Mesenchymal stem cell (in vitro differentiated cells and primary cell): ENCODE measurements at regions not wholly inside any gene's neighbourhood (a gene's known extent, or its start where the extent isn't known, plus 50 kb on each side); places are given as distances from the start of the nearest gene placed in this dataset.

Source experiments
- DNase-seq: peaks from one replicate; pipeline ENCODE4 v3.0.0-alpha.2; 2013
- H2AFZ ChIP-seq: one replicate; pipeline ENCODE4 v1.6.1; 2013; ENCODE audit warnings: low read depth, mild to moderate bottlenecking, control low read depth, inconsistent platforms, low read length, moderate library complexity
- H2AK5ac ChIP-seq: 2 replicates; pipeline ENCODE4 v1.6.1; 2013; ENCODE audit warnings: low read length, moderate library complexity, mild to moderate bottlenecking, inconsistent platforms; ENCODE audit not compliant: severe bottlenecking
- H2BK120ac ChIP-seq: one replicate; pipeline ENCODE4 v1.6.1; 2013; ENCODE audit warnings: low read depth, mild to moderate bottlenecking, inconsistent platforms, low read length, moderate library complexity
- H2BK12ac ChIP-seq, 2 experiments: one replicate each; pipeline ENCODE4 v1.6.1; 2013; ENCODE audit warnings: inconsistent platforms in 2 of 2, low read length in 2 of 2, mild to moderate bottlenecking in 2 of 2, moderate library complexity in 2 of 2, control low read depth in 1 of 2
- H2BK15ac ChIP-seq: one replicate; pipeline ENCODE4 v1.6.1; 2013; ENCODE audit warnings: mild to moderate bottlenecking, low read depth, inconsistent platforms; ENCODE audit not compliant: poor library complexity, severe bottlenecking
- H2BK5ac ChIP-seq: 2 replicates; pipeline ENCODE4 v1.6.1; 2013; ENCODE audit warnings: low read depth, mild to moderate bottlenecking, low read length, control low read depth, inconsistent platforms; ENCODE audit not compliant: poor library complexity, severe bottlenecking
- H3K14ac ChIP-seq, 2 experiments: one replicate each; pipeline ENCODE4 v1.6.1; 2013; ENCODE audit warnings: inconsistent platforms in 2 of 2, low read length in 2 of 2, control low read depth in 1 of 2, mild to moderate bottlenecking in 1 of 2, moderate library complexity in 1 of 2
- H3K18ac ChIP-seq, 2 experiments: one replicate each; pipeline ENCODE4 v1.6.1; 2013; ENCODE audit warnings: inconsistent platforms in 2 of 2, low read length in 2 of 2, control low read depth in 1 of 2, low read depth in 1 of 2, mild to moderate bottlenecking in 1 of 2
- H3K23ac ChIP-seq, 2 experiments: one replicate each; pipeline ENCODE4 v1.6.1; 2013; ENCODE audit warnings: inconsistent platforms in 2 of 2, low read length in 2 of 2, mild to moderate bottlenecking in 2 of 2, moderate library complexity in 2 of 2, control low read depth in 1 of 2
- H3K27ac ChIP-seq: 2 replicates; pipeline ENCODE4 v1.5.1; 2013; ENCODE audit warnings: mild to moderate bottlenecking, moderate library complexity, low read length, control low read depth, inconsistent platforms; ENCODE audit not compliant: poor library complexity, severe bottlenecking
- H3K27me3 ChIP-seq, 2 experiments: 2 replicates each; pipeline versions ENCODE4 v1.6.1 to v1.7.0; 2013; ENCODE audit warnings: low read length in 2 of 2, mild to moderate bottlenecking in 2 of 2, moderate library complexity in 2 of 2, control low read depth in 1 of 2, inconsistent platforms in 1 of 2; ENCODE audit not compliant: control insufficient read depth in 1 of 2, insufficient read depth in 1 of 2
- H3K36me3 ChIP-seq, 2 experiments: 2 replicates each; pipeline versions ENCODE4 v1.6.1 to v1.7.0; 2013; ENCODE audit warnings: low read length in 2 of 2, control low read depth in 1 of 2, inconsistent platforms in 1 of 2, low read depth in 1 of 2, mild to moderate bottlenecking in 1 of 2; ENCODE audit not compliant: insufficient read depth in 2 of 2, control insufficient read depth in 1 of 2
- H3K4ac ChIP-seq, 2 experiments: one replicate each; pipeline ENCODE4 v1.6.1; 2013; ENCODE audit warnings: inconsistent platforms in 2 of 2, low read length in 2 of 2, mild to moderate bottlenecking in 2 of 2, moderate library complexity in 2 of 2, control low read depth in 1 of 2, low read depth in 1 of 2
- H3K4me1 ChIP-seq: 2 replicates; pipeline ENCODE4 v1.6.1; 2013; ENCODE audit warnings: low read depth, low read length, control low read depth; ENCODE audit not compliant: control insufficient read depth, insufficient read depth
- H3K4me2 ChIP-seq: 2 replicates; pipeline ENCODE4 v1.6.1; 2013; ENCODE audit warnings: low read length, mild to moderate bottlenecking, inconsistent platforms; ENCODE audit not compliant: poor library complexity, severe bottlenecking
- H3K4me3 ChIP-seq, 2 experiments: 2 replicates each; pipeline versions ENCODE4 v1.5.1 to v1.7.0; 2013; ENCODE audit warnings: low read length in 2 of 2, mild to moderate bottlenecking in 2 of 2, control low read depth in 1 of 2, low read depth in 1 of 2; ENCODE audit not compliant: insufficient read depth in 1 of 2
- H3K79me1 ChIP-seq: replicated peaks from 2 replicates; pipeline ENCODE4 v1.6.1; 2013; ENCODE audit warnings: mild to moderate bottlenecking, control low read depth, low read length, inconsistent platforms; ENCODE audit not compliant: poor library complexity, severe bottlenecking
- H3K9ac ChIP-seq: 2 replicates; pipeline ENCODE4 v1.7.0; 2013; ENCODE audit warnings: mild to moderate bottlenecking, low read length, moderate library complexity
- H3K9me3 ChIP-seq: 2 replicates; pipeline ENCODE4 v1.7.0; 2013; ENCODE audit warnings: mild to moderate bottlenecking, low read length; ENCODE audit not compliant: control insufficient read depth
- H4K8ac ChIP-seq: one replicate; pipeline ENCODE4 v1.6.1; 2013; ENCODE audit warnings: inconsistent platforms, mild to moderate bottlenecking, low read length, moderate library complexity
- H4K91ac ChIP-seq: one replicate; pipeline ENCODE4 v1.6.1; 2013; ENCODE audit warnings: mild to moderate bottlenecking, low read length, inconsistent platforms
- WGBS: methylation state at CpG from one replicate; pipeline ENCODE4 v1.1.7; 2013; ENCODE audit warnings: mixed read lengths; 5-methylcytosine and 5-hydroxymethylcytosine counted together

DNA sequence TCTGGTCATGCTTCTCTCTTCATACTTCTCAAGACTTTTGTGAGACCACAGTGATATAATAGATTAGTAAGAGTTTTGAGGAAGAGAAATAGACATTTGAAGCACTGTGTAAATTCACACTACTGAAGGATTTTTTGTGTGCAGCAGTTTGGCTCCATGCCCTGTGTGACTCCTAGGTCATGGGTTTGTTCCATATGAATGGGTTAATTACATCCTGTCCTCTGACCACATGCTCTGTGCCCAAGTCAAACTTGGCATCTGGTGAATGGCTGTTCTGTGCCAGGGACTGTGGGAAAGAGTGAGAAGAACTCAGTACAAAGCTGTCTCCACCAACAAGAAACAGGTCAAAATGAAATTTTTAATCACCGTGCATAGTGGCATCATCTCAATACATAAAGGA is 304.0 kb downstream of the LNPK start:
- Histone ChIP-seq H3K4me2 (no peak overlapping the region), H2BK12ac (no peak overlapping the region), H4K8ac (no peak overlapping the region), H3K4ac (no peak overlapping the region), H2BK120ac (no peak overlapping the region), H3K9me3 (no peaks in the 10 kb centered on the region), H3K79me1 (no peaks in the 10 kb centered on the region), H3K4me1 (no peaks in the 10 kb centered on the region), H2AFZ (no peak overlapping the region), H3K27me3 (peaks cover 3 to 6% of the 10 kb centered on the region in 2 experiments), H3K9ac (no peak overlapping the region), H3K4me3 (no peak overlapping the region), H2AK5ac (no peak overlapping the region), H3K36me3 (no peaks in the 10 kb centered on the region), H3K23ac (no peak overlapping the region), H3K27ac (no peak overlapping the region), H3K18ac (no peak overlapping the region), H2BK15ac (no peak overlapping the region), H4K91ac (no peak overlapping the region), H2BK5ac (no peak overlapping the region), H3K14ac (no peak overlapping the region)
- no CpG with 5 or more reads among the region's 1 CpG for WGBS
- DNase-seq: no peak

DNA sequence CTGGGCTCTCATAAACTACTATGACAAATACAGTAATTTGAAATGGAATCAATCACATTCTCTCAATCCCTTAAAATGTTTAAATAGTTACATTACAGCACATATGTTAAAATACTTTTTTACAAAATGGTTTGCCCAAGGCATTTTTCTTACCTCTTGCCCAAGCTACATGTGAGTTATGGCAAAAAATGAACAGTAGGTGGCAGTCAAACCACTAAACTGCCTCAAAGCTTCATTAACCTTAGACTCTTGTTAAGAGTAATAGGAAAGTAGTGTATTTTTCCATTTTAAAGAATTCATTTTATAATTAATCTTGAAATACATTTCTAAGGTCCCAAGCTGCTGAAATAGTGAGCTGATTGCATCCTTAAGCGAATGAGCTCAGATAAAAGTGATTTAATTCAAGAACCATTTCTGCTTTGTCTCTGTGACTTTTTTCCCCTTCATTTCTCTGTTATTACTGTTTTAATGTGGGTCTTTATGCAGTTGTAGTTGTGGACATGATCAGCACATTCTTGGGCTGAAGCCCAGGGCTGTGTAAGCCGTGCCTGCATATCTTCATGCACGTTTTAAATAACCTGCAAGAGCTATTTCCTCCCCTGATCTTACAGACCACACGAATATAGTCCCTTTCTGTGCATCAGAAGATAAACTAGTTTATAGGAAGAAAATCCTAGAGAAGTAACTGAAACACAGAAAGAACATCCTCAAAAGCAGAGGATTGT is 311.8 kb downstream of the LNPK start:
- Histone ChIP-seq H2BK15ac (no peak overlapping the region), H2BK5ac (no peak overlapping the region), H3K14ac (no peak overlapping the region), H3K4ac (no peak overlapping the region), H3K36me3 (no peaks in the 10 kb centered on the region), H4K8ac (no peak overlapping the region), H2AFZ (no peak overlapping the region), H2BK12ac (no peak overlapping the region), H3K9ac (no peak overlapping the region), H2AK5ac (no peak overlapping the region), H3K9me3 (no peaks in the 10 kb centered on the region), H3K23ac (no peak overlapping the region), H3K27ac (no peak overlapping the region), H3K18ac (no peak overlapping the region), H3K4me1 (no peaks in the 10 kb centered on the region), H3K79me1 (no peaks in the 10 kb centered on the region), H3K27me3 (peaks cover 12 to 13% of the 10 kb centered on the region in 2 experiments), H2BK120ac (no peak overlapping the region), H4K91ac (no peak overlapping the region), H3K4me3 (no peak overlapping the region), H3K4me2 (no peak overlapping the region)
- WGBS: no CpG with 5 or more reads among the region's 4 CpGs
- DNase-seq: peak; percentile 68

DNA sequence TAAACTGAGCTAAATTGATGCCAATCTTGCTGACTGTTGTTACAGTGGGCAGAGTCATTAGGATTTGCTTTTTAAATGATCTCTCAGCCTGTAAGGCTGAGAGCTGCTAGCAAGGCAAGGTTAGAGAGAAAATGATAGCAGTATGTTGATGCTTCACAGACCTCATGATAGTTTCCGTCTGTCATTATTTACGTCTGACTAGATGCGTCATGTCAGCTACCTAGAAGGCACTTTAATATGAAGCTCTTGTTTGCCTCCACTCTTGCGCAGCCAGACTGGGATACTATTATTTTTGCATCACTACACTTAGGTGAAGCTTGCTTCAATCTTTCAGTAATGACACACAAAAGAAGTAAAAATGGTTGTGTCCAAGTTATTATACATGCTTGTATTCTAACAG is 313.8 kb downstream of the LNPK start:
- Histone ChIP-seq H2BK120ac (no peak overlapping the region), H3K4me3 (no peak overlapping the region), H4K91ac (no peak overlapping the region), H4K8ac (no peak overlapping the region), H3K23ac (no peak overlapping the region), H2AK5ac (no peak overlapping the region), H3K9ac (no peak overlapping the region), H3K79me1 (no peaks in the 10 kb centered on the region), H3K27ac (no peak overlapping the region), H3K14ac (no peak overlapping the region), H2BK15ac (no peak overlapping the region), H2AFZ (no peak overlapping the region), H3K18ac (no peak overlapping the region), H3K9me3 (no peaks in the 10 kb centered on the region), H2BK12ac (no peak overlapping the region), H3K4me2 (no peak overlapping the region), H3K27me3 (peaks cover 13 to 23% of the 10 kb centered on the region in 2 experiments), H3K36me3 (no peaks in the 10 kb centered on the region), H3K4me1 (no peaks in the 10 kb centered on the region), H2BK5ac (no peak overlapping the region), H3K4ac (no peak overlapping the region)
- WGBS: 69% methylated on average over 3 of the region's 4 CpGs
- no peak for DNase-seq

DNA sequence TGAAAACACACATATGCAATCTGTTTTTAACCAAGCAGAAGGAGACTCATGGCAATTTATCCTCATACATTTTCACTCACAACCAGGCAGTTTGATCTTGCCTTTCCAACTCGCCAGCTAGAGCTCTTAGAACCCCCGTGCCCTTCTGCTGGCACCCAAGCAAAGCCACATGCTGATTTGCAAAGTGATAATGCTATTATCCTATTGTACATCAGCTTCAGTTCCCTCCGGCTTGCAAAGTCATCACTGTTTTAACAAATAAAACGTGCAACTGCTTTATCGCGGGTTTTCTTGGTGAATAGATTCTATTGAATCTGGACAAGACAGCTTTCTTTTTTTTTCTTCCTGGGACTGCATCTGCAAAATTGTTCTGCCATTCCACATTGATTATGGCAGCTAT is 314.6 kb downstream of the LNPK start:
- Histone ChIP-seq H2BK5ac (no peak overlapping the region), H3K4me1 (no peaks in the 10 kb centered on the region), H3K4ac (no peak overlapping the region), H2BK120ac (no peak overlapping the region), H4K8ac (no peak overlapping the region), H2BK12ac (no peak overlapping the region), H3K9ac (no peak overlapping the region), H2AFZ (no peak overlapping the region), H3K4me3 (no peak overlapping the region), H3K27me3 (peaks cover 13 to 23% of the 10 kb centered on the region in 2 experiments), H3K36me3 (no peaks in the 10 kb centered on the region), H3K9me3 (no peaks in the 10 kb centered on the region), H3K27ac (no peak overlapping the region), H3K79me1 (no peaks in the 10 kb centered on the region), H2BK15ac (no peak overlapping the region), H3K18ac (no peak overlapping the region), H3K14ac (no peak overlapping the region), H3K23ac (no peak overlapping the region), H3K4me2 (no peak overlapping the region), H2AK5ac (no peak overlapping the region), H4K91ac (no peak overlapping the region)
- 90% methylated on average over 6 of the region's 6 CpGs for WGBS
- DNase-seq: no peak
